HG02610 (cell line): ENCODE measurements at regions not wholly inside any gene's neighbourhood (a gene's known extent, or its start where the extent isn't known, plus 50 kb on each side); places are given as distances from the start of the nearest gene placed in this dataset.
"Not testable (repeated sequence)": the region's sequence is repeated elsewhere in the genome, so short reads cannot be mapped to it uniquely, and the experiment has no call there.

ENCODE experiments used
- ATAC-seq: cut with Tn5 transposase; IDR thresholded peaks from one replicate; pipeline ENCODE4 v1.9.1; 2021; ENCODE audit warnings: mild to moderate bottlenecking, moderate library complexity; ENCODE audit not compliant: unreplicated experiment

- no peak for ATAC-seq
Measured at GRCh38 chr21:14058566-14058965, 152.2 kb downstream of the LIPI start.

- not testable (repeated sequence) for ATAC-seq
Measured at GRCh38 chr21:14057841-14058481, 152.8 kb downstream of the LIPI start.

- ATAC-seq: no peak
Measured at GRCh38 chr21:14057313-14057712, 153.4 kb downstream of the LIPI start.

DNA sequence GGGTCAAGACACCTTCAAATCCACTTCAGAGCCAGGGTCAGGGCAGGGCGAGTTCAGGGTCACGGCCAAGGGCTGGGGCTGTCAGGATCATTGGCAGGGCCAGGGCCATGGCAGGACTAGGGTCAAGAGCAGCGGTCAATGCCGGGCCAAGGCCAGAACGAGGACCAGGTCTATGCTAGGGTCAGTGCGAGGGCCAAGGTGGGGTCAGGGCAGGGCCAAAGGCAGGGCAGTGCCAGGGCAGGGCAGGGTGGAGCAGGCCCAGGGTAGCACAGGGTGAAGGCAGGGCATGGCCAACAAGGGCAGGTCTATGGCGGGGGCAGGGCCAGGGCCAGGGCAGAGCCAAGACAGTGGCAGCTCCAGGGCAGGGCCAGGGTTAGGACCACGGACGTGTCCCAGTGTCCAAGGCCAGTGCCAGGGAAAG, 154.0 kb downstream of the LIPI start:
- no peak for ATAC-seq

- not testable (repeated sequence) for ATAC-seq
Measured at GRCh38 chr21:14055746-14056515, 154.8 kb downstream of the LIPI start.

- no peak for ATAC-seq
Measured at GRCh38 chr21:14054682-14055081, 156.1 kb downstream of the LIPI start.

- no peak for ATAC-seq
Measured at GRCh38 chr21:14050121-14050520, 160.6 kb downstream of the LIPI start.

DNA sequence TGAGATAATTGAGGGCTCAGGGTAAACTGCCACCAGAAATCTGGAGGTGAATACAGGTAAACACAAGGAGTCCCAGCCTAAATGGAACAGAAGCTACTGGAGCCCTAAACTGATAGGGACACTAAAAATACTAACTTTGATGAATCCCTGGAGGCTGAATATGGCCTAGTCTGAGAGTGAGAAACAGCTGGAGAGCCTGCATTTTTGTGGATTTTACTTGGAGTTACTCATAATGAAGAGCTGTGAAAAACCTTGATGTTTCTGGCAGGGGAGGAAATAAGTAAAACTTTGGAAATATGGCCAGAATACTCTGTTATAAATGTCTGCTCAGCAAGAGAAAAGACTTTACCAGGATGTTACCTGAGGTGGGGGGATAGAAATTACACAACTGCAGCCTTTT, 164.4 kb downstream of the LIPI start:
- ATAC-seq: no peak

GRCh38 chr21:14040386-14040785, 170.4 kb downstream of the LIPI start:
- no peak for ATAC-seq

DNA sequence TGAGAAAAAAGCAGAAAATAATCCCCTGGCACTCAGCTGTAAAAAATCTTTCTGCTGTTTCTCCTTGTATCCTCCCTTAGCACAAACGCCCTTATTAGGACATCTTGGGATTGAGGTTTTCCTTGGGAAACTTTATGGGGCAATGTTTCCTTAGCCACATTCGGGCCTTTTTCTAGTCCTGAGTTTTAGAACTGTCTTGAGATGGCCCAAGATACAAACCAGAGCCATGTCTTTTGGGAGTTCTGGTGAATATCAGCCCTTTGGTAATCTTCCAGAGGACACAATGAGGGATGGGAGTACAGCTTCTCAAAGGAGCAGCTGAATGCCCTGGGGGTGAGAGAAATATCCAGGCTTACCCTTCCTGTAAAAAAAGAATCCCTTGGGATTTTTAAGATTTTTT, 182.1 kb downstream of the LIPI start:
- not testable (repeated sequence) for ATAC-seq

- ATAC-seq: peak; percentile 100
Measured at GRCh38 chr21:14027235-14027869, 183.4 kb downstream of the LIPI start.

- peak; percentile 67 for ATAC-seq
Measured at GRCh38 chr21:14020108-14020507, 190.6 kb downstream of the LIPI start.

GRCh38 chr21:14015841-14016240, 194.9 kb downstream of the LIPI start:
- not testable (repeated sequence) for ATAC-seq

DNA sequence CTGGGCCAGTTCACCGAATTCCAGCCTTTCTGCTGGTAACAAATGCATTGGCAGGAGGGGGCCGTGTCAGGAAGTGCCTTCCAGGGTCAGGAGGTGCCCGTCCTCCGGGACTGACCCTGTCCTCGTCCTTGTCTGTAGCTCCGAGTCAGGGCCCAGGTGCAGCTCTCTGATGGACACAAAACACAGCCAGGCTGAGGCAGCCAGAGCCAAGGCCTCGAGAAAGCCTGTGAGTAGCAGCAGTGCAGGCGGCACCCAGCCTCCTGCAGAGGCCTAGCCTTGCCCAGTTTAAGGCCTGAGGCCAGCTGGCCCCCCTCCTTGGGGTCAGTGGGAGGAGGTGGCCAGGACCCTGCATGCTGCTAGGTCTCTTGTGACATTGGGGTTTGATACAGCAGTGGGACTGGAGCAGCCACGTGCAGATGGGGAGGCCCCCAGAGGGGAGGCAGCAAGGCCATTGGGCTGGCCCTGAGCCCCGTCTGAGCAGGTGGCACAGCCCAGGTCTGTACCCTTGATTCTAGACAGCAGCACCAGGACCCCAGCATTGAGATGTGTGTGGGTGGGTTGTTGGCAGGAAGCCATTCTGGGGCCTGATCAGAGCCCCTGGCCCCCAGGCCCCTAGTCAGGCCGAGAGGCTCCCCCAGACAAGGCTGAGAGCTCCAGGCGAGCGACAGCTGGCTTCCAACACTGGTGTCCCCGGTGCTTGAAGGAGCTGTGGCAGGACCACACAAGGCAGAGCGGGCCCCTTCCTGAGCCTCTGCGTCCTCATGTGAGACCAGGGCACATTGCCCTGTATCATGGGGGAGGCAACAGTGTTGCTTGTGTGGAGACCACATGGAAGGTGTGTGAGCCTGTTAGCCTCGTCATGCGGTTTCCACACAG, 196.9 kb downstream of the LIPI start:
- ATAC-seq: not testable (repeated sequence)

DNA sequence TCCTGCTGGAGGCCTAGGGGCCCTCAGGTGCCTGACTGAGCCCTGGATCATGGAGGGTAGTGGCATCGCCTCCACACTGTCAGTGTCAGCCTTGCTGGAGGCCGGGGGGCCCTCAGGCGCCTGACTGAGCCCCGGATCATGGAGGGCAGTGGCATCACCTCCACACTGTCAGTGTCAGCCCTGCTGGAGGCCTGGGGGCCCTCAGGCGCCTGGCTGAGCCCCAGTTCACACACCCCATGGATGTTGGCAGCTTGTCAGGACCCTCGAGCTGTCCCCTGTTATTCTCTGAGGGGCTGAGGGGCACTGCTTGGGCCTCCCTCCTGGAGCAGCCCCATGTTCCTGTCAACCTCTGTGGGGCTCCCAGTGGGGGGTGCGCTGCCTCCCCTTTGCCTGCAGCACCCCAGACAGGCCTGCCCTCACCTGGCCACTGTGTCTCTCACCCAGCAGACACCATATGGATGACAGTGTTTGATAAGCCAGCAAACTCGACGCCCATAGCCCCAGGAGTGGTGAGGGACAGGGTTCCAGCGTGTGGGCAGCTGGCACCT, 197.6 kb downstream of the LIPI start:
- no peak for ATAC-seq

GRCh38 chr21:14012409-14012808, 198.3 kb downstream of the LIPI start:
- ATAC-seq: no peak

- not testable (repeated sequence) for ATAC-seq
Measured at GRCh38 chr21:14011751-14012150, 199.0 kb downstream of the LIPI start.

GRCh38 chr21:14011149-14011548, 199.6 kb downstream of the LIPI start:
- not testable (repeated sequence) for ATAC-seq

- ATAC-seq: no peak
Measured at GRCh38 chr21:14010729-14011128, 200.0 kb downstream of the LIPI start.

- not testable (repeated sequence) for ATAC-seq
Measured at GRCh38 chr21:14009990-14010389, 200.8 kb downstream of the LIPI start.
